Endothelial cell of umbilical vein (primary cell): ENCODE measurements at regions not wholly inside any gene's neighbourhood (a gene's known extent, or its start where the extent isn't known, plus 50 kb on each side); places are given as distances from the start of the nearest gene placed in this dataset.

ENCODE experiments used
- BruUV-seq: library from RNA; stranded (reverse); fragments of 400-500 nt; replicated peaks from 2 replicates; lab custom pipeline; 2021; lab: Mats Ljungman, UMichigan
- CTCF ChIA-PET: fragments of 300-600, 350-600 bp; sonication (Branson Sonifier 250); formaldehyde crosslinking; loops from one replicate; lab custom pipeline; 2021; ENCODE audit warnings: antibody characterized with exemption, inconsistent platforms; lab: Charles Lee
- POLR2A ChIA-PET: fragments of 300-600, 350-600 bp; sonication (Branson Sonifier 250); formaldehyde crosslinking; loops from one replicate; lab custom pipeline; 2021; ENCODE audit warnings: antibody characterized with exemption, inconsistent platforms; lab: Charles Lee
- DNase-seq: peaks from one replicate; pipeline ENCODE4 v3.0.0-alpha.2; 2011; ENCODE audit warnings: low read depth, low spot score
- FAIRE-seq: peaks from 2 replicates; lab custom pipeline; 2011; peaks lifted over from hg19 to GRCh38; lab: Jason Lieb, UNC
- H2AFZ ChIP-seq: 2 replicates; pipeline ENCODE4 v1.6.0; 2012; ENCODE audit warnings: low read depth, low read length, control low read depth, inconsistent platforms
- H3K27ac ChIP-seq: 2 replicates; pipeline ENCODE4 v1.5.1; 2011; ENCODE audit warnings: low read depth, mild to moderate bottlenecking, control low read depth, low read length, moderate library complexity; ENCODE audit not compliant: insufficient read depth
- H3K27me3 ChIP-seq, 2 experiments: 2 replicates each; pipeline versions ENCODE4 v1.6.0 to v1.6.1; 2011; ENCODE audit warnings: low read length in 2 of 2, mixed read lengths in 1 of 2; ENCODE audit not compliant: control insufficient read depth in 2 of 2, insufficient read depth in 2 of 2
- H3K36me3 ChIP-seq, 2 experiments: 2 replicates in 1 of 2; 3 replicates in 1 of 2; pipeline ENCODE4 v1.5.1; 2011; ENCODE audit warnings: low read length in 2 of 2, mild to moderate bottlenecking in 1 of 2, moderate library complexity in 1 of 2; ENCODE audit not compliant: control insufficient read depth in 2 of 2, insufficient read depth in 2 of 2; ENCODE audit errors: extremely low read depth in 1 of 2
- H3K4me1 ChIP-seq: 3 replicates; pipeline ENCODE4 v1.5.1; 2011; ENCODE audit warnings: mild to moderate bottlenecking, low read length; ENCODE audit not compliant: control insufficient read depth, insufficient read depth; ENCODE audit errors: extremely low read depth
- H3K4me2 ChIP-seq: 2 replicates; pipeline ENCODE4 v1.6.1; 2011; ENCODE audit warnings: low read length, control low read depth, mixed read lengths; ENCODE audit not compliant: insufficient read depth
- H3K4me3 ChIP-seq, 3 experiments: fragments of 200-600 bp in 1 of 3; sonication (generic), shearing (Covaris generic) in 1 of 3; replicated peaks in 1 of 3; 2 replicates each; pipeline ENCODE4 v1.5.1; 2011 to 2016; ENCODE audit warnings: control low read depth in 3 of 3, low read length in 3 of 3, mild to moderate bottlenecking in 2 of 3, inconsistent platforms in 1 of 3, low read depth in 1 of 3, moderate library complexity in 1 of 3; ENCODE audit not compliant: insufficient read depth in 1 of 3
- H3K79me2 ChIP-seq: 2 replicates; pipeline ENCODE4 v1.6.0; 2012; ENCODE audit warnings: low read length, inconsistent platforms; ENCODE audit not compliant: control insufficient read depth, insufficient read depth
- H3K9ac ChIP-seq: replicated peaks from 2 replicates; pipeline ENCODE3; 2011; ENCODE audit warnings: low read length, control low read depth; ENCODE audit not compliant: insufficient read depth; ENCODE audit errors: extremely low read depth
- H3K9me1 ChIP-seq: replicated peaks from 3 replicates; pipeline ENCODE4 v1.6.0; 2011; ENCODE audit warnings: mild to moderate bottlenecking, low read length; ENCODE audit not compliant: control insufficient read depth, insufficient read depth; ENCODE audit errors: extremely low read depth
- H3K9me3 ChIP-seq: replicated peaks from 2 replicates; pipeline ENCODE4 v1.5.1; 2012; ENCODE audit warnings: low read length, inconsistent platforms; ENCODE audit not compliant: control insufficient read depth, insufficient read depth
- H4K20me1 ChIP-seq: replicated peaks from 2 replicates; pipeline ENCODE3; 2011; ENCODE audit warnings: mild to moderate bottlenecking, low read length; ENCODE audit not compliant: control insufficient read depth, insufficient read depth; ENCODE audit errors: extremely low read depth
- CTCF ChIP-seq, 2 donors: IDR thresholded peaks; 1 replicate in 1 of 2; 2 replicates in 1 of 2; pipeline ENCODE4 v1.5.1; 2011; ENCODE audit warnings: low read length in 2 of 2, mild to moderate bottlenecking in 2 of 2, moderate library complexity in 2 of 2, control low read depth in 1 of 2, inconsistent platforms in 1 of 2, low read depth in 1 of 2; ENCODE audit not compliant: insufficient read depth in 1 of 2; ENCODE audit errors: extremely low read depth in 1 of 2
- FOS ChIP-seq: IDR thresholded peaks from 2 replicates; pipeline ENCODE4 v1.6.1; 2011; ENCODE audit warnings: mild to moderate bottlenecking, low read length, moderate library complexity, borderline replicate concordance; ENCODE audit not compliant: insufficient read depth
- JUN ChIP-seq: IDR thresholded peaks from 2 replicates; pipeline ENCODE4 v1.6.1; 2011; ENCODE audit warnings: borderline replicate concordance, low read depth; ENCODE audit not compliant: insufficient read length, insufficient read depth
- MAX ChIP-seq: IDR thresholded peaks from 2 replicates; pipeline ENCODE4 v1.6.1; 2011; ENCODE audit not compliant: insufficient read depth, insufficient read length
- MYC ChIP-seq: IDR thresholded peaks from one replicate; pipeline ENCODE4 v1.6.1; 2011; ENCODE audit warnings: mild to moderate bottlenecking, low read depth, low read length
- POLR2A ChIP-seq: IDR thresholded peaks from 2 replicates; pipeline ENCODE4 v1.6.1; 2012; ENCODE audit warnings: low read depth, mild to moderate bottlenecking, control low read depth, low read length
- dilution Hi-C: fragments of 300-500 bp; cut with MboI; formaldehyde crosslinking; loops from one replicate; pipeline ENCODE4 v1.15.0; 2019; ENCODE audit warnings: low sequenced_read_pairs; ENCODE audit not compliant: extremely low pct_ligation_motif_present
- intact Hi-C: fragments of 100-400 bp; cut with micrococcal nuclease; formaldehyde crosslinking; loops from one replicate; pipeline ENCODE4 v1.10.0; 2022

- no peak overlapping the region for H3K4me3 ChIP-seq
- H3K79me2 ChIP-seq = no peaks in the 10 kb centered on the region
- H3K9ac ChIP-seq = no peak overlapping the region
- peaks cover 3% of the 10 kb centered on the region for H3K9me3 ChIP-seq
- H3K36me3 ChIP-seq = no peaks in the 10 kb centered on the region
- no peaks in the 10 kb centered on the region for H4K20me1 ChIP-seq
- BruUV-seq = no TSS peak
- ChIA-PET POLR2A (no interaction called here), CTCF (no interaction called here)
- intact Hi-C loops (no loop called here), dilution Hi-C loops (no loop called here)
- no peaks in the 10 kb centered on the region for H3K9me1 ChIP-seq
- no peaks in the 10 kb centered on the region for H3K27me3 ChIP-seq
- FAIRE-seq (no peak), DNase-seq (no peak)
- TF ChIP-seq FOS (no peak), MYC (no peak), MAX (no peak), JUN (no peak)
- no peak overlapping the region for H3K4me2 ChIP-seq
- no peaks in the 10 kb centered on the region for H3K4me1 ChIP-seq
- no peak overlapping the region for H3K27ac ChIP-seq
- H2AFZ ChIP-seq = no peak overlapping the region
These were observed 303.4 kb downstream of the XPNPEP1 start for GRCh38 chr10:109619914-109620313.

- no peak for TF ChIP-seq CTCF (IDR thresholded peaks at IDR 0.05; ENCODE audit: extremely low read depth in 1 of 2, insufficient read depth in 1 of 2, low read depth in 1 of 2, low read length in 2 of 2)
- TF ChIP-seq JUN = no peak
- no peak for TF ChIP-seq MYC
- TF ChIP-seq POLR2A = no peak
- no peak for TF ChIP-seq MAX
- dilution Hi-C loops (no loop called here), intact Hi-C loops (no loop called here)
- ChIA-PET CTCF (no interaction called here), POLR2A (no interaction called here)
- Histone ChIP-seq H3K4me2 (no peak overlapping the region), H3K27me3 (no peaks in the 10 kb centered on the region), H3K4me1 (no peaks in the 10 kb centered on the region), H3K36me3 (no peaks in the 10 kb centered on the region), H2AFZ (no peak overlapping the region), H4K20me1 (no peaks in the 10 kb centered on the region), H3K9ac (no peak overlapping the region), H3K79me2 (no peaks in the 10 kb centered on the region), H3K9me3 (peaks cover 3% of the 10 kb centered on the region), H3K4me3 (no peak overlapping the region), H3K9me1 (no peaks in the 10 kb centered on the region), H3K27ac (no peak overlapping the region)
- no TSS peak for BruUV-seq
- DNase-seq (no peak), FAIRE-seq (no peak)
These were observed 304.6 kb downstream of the XPNPEP1 start for GRCh38 chr10:109618748-109619147.
